Fibroblast of lung (primary cell): ENCODE measurements at regions not wholly inside any gene's neighbourhood (a gene's known extent, or its start where the extent isn't known, plus 50 kb on each side); places are given as distances from the start of the nearest gene placed in this dataset.

Experiments
- EZH2 ChIP-seq: IDR thresholded peaks from 2 replicates; pipeline ENCODE4 v1.5.1; 2012; ENCODE audit warnings: low read length, control low read depth, mild to moderate bottlenecking; ENCODE audit errors: missing control alignments
- TF ChIP-seq, protein P1 (sequence below), 2 donors: IDR thresholded peaks in 1 of 2; conservative IDR thresholded peaks in 1 of 2; 1 replicate in 1 of 2; 2 replicates in 1 of 2; pipeline ENCODE4 v1.5.1; 2011 to 2012; ENCODE audit warnings: low read length in 2 of 2, control low read depth in 1 of 2, inconsistent platforms in 1 of 2, low read depth in 1 of 2, mild to moderate bottlenecking in 1 of 2

GRCh38 chr14:71418532-71419245 lies 511.4 kb downstream of the PCNX1 start:
- TF ChIP-seq EZH2, result no peak
- TF ChIP-seq, protein P1, sequence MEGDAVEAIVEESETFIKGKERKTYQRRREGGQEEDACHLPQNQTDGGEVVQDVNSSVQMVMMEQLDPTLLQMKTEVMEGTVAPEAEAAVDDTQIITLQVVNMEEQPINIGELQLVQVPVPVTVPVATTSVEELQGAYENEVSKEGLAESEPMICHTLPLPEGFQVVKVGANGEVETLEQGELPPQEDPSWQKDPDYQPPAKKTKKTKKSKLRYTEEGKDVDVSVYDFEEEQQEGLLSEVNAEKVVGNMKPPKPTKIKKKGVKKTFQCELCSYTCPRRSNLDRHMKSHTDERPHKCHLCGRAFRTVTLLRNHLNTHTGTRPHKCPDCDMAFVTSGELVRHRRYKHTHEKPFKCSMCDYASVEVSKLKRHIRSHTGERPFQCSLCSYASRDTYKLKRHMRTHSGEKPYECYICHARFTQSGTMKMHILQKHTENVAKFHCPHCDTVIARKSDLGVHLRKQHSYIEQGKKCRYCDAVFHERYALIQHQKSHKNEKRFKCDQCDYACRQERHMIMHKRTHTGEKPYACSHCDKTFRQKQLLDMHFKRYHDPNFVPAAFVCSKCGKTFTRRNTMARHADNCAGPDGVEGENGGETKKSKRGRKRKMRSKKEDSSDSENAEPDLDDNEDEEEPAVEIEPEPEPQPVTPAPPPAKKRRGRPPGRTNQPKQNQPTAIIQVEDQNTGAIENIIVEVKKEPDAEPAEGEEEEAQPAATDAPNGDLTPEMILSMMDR (conservative IDR thresholded peaks at IDR 0.05 in 1 of 2, IDR thresholded peaks at IDR 0.05 in 1 of 2; ENCODE audit: low read depth in 1 of 2, low read length in 2 of 2), result no peak
